Colon (tissue), 2 donors: ENCODE measurements at regions not wholly inside any gene's neighbourhood (a gene's known extent, or its start where the extent isn't known, plus 50 kb on each side); places are given as distances from the start of the nearest gene placed in this dataset.

Experiments used
- FAIRE-seq: peaks from 2 replicates; lab custom pipeline; 2012; peaks lifted over from hg19 to GRCh38; lab: Jason Lieb, UNC
- donor health status: control.
- donor health status: control.

GRCh38 chr20:55258559-55258958 is 746.8 kb downstream of the CBLN4 start:
- no peak for FAIRE-seq

DNA sequence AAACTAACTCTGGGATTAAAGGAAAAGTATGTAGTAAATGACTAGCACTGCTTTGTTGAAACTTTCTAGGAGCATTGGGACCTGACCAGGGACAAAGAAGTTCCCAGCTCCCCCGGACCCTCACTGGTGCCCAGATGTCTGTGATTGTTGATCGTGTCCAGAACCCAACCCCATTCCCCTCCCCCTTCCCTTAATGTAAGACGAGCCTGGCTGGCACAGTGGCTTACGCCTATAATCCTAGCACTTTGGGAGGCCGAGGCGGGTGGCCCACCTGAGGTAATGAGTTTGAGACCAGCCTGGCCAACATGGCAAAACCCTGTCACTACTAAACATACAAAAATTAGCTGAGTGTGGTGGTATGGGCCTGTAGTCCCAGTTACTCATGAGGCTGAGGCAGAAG is 750.3 kb downstream of the CBLN4 start:
- FAIRE-seq, result no peak

GRCh38 chr20:55253781-55254180 is 751.5 kb downstream of the CBLN4 start:
- FAIRE-seq, result no peak

- no peak for FAIRE-seq
Measured at GRCh38 chr20:55252521-55252920, 752.8 kb downstream of the CBLN4 start.

GRCh38 chr20:55251170-55251569 is 754.1 kb downstream of the CBLN4 start:
- no peak for FAIRE-seq

DNA sequence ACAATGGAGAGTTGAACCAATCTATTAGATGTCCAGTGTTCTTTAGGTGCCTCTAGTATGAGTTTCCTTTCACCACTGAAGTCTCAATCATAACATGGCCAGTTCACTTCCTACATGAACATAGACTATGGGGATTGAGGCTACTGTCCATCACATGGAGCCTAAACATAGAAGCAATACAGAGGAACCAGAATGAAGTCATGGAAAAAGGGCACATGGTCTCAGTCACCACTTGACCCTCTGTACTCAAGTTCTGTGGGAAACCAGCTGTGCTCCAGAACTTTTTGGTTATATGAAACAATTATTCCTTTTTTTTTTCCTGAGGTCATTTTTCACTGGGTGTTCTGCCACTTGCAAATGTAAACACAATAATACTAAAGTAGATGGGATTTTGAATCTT is 762.5 kb downstream of the CBLN4 start:
- FAIRE-seq, result no peak

DNA sequence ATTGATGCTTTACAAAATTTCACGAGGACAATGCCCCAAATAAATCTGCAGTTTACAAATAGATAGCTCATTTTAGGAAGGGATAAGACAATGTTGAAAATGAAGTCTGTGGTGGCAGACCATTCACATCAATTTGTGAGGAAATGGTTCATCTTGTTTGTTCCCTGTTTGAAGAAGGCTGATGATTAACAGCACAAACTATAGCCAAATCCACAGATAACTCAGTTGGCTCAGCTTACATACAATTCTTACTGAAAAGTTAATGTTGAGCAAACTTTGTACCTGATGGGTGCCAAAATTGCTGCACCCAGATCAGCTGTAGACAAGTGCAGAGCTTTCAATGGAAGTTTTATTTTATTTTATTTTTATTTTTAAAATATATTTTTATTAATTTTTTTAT is 763.9 kb downstream of the DOK5 start:
- no peak for FAIRE-seq

- no peak for FAIRE-seq
Measured at GRCh38 chr20:55232647-55233046, 757.3 kb downstream of the DOK5 start.

- FAIRE-seq, result no peak
Measured at GRCh38 chr20:55229451-55229850, 754.1 kb downstream of the DOK5 start.

DNA sequence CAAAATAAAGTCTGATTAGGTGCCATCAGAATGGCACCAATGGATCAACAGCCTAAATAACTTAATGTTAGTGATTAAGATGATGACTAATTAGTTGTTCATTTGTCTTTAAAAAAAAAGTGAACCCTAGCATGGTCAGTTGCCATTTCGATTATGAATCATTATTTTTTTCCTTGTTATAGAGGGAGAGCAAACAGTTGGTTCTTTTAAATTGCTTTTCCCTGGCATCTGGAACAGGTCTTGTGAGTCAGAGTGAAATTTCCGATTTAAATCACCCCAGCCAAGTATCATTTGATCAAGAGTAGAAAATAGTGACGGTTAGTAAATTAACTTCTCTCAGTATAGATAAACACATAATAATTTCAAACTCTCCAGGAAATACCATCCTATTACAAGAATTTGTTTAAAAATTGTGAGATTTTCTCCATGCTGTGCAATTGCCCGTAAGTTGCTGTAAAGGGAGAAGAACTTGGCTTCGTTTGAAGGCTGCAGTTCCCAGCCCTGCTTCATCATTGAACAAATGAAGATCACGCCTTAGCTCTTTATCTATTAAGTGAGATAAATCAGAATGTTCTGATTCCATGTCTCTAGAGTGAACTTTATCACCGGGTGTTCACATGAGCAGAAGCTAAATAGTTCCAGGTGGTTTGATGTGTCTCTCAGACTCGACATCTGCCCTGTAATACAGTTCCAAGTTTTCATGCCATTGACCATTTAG is 741.3 kb downstream of the DOK5 start:
- FAIRE-seq, result no peak

- FAIRE-seq, result no peak
Measured at GRCh38 chr20:55213653-55214052, 738.3 kb downstream of the DOK5 start.

GRCh38 chr20:55211481-55211880 is 736.1 kb downstream of the DOK5 start:
- no peak for FAIRE-seq

DNA sequence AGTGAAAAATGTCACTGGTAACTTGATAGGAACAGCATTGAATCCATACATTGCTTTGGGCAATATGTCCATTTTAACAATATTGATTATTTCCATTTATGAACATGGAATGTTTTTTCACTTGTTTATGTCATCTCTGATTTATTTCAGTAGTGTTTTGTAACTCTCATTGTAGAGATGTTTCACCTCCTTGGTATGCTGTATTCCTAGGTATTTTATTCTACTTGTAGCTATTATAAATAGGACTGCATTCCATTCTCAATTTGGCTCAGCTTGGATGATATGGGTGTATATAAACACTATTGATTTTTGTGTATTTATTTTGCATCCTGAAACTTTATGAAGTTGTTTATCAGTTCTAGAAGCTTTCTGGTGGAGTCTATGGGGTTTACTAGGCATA is 730.3 kb downstream of the DOK5 start:
- FAIRE-seq, result no peak

- FAIRE-seq, result no peak
Measured at GRCh38 chr20:55200317-55200716, 724.9 kb downstream of the DOK5 start.

- no peak for FAIRE-seq
Measured at GRCh38 chr20:55194947-55195346, 719.6 kb downstream of the DOK5 start.

DNA sequence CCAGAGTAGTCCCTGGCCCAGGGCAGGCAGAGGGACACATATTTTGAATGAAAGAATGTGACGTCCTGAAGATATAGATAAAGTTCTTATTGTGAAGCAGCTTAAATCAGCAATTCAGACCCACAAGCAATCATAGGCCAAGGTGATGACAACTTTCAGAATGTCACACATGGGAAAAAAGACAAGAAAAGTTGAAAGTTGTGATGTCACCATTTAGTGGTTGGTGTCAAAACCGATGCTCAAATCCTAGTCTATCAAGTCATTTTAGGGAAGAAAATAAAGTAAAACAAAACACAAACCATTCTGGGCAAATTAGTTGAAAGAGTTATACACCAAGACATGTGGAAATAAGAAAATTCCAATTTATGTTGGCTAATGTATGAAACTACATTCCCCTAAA is 710.8 kb downstream of the DOK5 start:
- FAIRE-seq, result no peak

DNA sequence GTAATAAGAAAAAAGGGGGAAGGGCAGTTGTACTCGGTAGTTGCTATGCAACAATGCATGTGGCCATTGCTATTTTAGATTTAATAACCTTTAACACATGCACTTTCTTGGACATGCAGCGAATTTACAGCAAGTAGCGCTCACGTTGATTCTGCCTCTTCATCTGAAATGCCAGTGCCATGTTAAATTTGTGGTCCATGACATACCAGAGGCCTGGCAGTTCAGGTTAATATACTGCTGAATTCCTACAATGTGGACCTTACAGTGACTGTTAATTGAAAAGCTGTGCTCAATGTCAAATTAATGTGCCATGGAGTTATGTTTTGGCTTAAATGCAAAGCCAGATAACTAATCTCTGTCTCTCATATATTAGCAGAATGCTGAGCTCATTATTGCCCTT is 699.7 kb downstream of the DOK5 start:
- FAIRE-seq, result no peak

GRCh38 chr20:55174635-55175034 is 699.2 kb downstream of the DOK5 start:
- no peak for FAIRE-seq

DNA sequence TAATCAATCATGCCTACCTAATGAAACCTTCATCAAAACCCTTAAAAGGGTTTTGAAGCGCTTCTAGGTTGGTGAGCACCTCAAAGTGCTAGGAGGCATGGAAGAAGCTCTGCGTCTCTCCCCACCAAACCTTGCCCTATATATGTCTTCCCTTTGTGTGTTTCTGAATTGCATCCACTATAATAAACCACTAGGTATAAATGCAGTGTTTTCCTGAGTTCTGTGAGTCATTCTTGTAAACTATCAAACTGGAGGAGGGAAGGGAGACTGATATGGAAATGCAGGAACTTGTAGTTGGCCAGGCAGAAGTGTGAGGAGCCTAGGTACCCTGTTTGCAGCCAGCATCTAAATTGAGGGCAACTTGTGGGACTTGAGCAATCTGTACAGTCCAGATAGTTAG is 698.8 kb downstream of the DOK5 start:
- FAIRE-seq, result no peak

GRCh38 chr20:55173601-55174000 is 698.2 kb downstream of the DOK5 start:
- no peak for FAIRE-seq

DNA sequence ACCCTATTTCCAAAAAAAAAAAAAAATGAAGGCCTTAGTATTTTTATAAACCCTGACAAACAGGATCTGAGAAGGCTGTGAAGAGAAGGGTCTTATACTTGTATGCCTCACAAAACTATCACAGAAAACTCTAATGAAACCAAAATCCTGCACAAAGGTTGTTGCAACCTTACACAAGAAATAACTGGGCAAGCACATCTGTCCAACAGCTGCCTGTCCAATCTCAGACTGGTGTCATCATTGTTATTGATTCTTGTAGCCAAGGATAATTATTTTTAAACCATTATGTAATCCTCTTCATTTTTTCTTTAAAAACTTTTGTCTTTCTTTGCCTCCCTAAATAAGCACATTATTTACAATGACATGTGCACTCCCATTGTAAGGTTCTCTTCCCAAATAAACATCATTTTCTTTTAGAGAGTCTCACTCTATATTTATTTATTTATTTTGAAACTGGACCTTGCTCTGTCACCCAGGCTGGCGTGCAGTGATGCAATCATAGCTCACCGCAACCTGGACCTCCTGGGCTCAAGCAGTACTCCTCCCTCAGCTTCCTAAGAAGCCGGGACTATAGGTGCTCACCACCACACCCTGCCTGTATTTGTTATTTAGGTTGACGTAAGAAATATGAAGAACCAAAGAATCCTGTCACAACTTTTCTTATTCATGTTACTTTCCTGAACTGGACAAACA is 697.1 kb downstream of the DOK5 start:
- no peak for FAIRE-seq

- FAIRE-seq, result no peak
Measured at GRCh38 chr20:55166063-55166462, 690.7 kb downstream of the DOK5 start.

DNA sequence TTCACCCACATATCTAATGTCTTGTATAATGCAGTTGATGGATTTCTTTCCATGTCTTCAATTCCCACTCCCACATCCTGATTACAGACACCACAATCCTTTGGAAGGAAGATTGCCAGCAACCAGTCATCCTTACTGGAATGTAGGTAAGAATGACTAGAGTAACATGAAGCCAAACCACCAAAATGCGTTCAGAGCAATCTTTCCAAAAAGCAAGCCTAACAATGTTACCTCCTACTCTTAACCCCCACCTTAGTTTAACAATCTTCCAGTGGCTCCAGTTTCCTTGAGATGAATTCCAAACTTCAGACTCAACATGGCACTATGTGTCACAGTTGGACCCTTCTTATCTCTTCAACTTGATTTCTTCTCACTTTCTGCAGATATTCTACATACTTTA is 685.6 kb downstream of the DOK5 start:
- FAIRE-seq, result no peak

GRCh38 chr20:55160037-55160436 is 684.6 kb downstream of the DOK5 start:
- FAIRE-seq, result no peak
